NCI-H774 (cell line): ENCODE measurements at regions not wholly inside any gene's neighbourhood (a gene's known extent, or its start where the extent isn't known, plus 50 kb on each side); places are given as distances from the start of the nearest gene placed in this dataset.
A peak's percentile ranks its signal among the peaks of the same experiment; 100 is the strongest.

Experiments
- DNase-seq: peaks from one replicate; lab custom pipeline; 2025; lab: John Stamatoyannopoulos, UW

GRCh38 chr2:18784245-18784644 is 194.9 kb upstream of the NT5C1B start:
- no peak for DNase-seq

GRCh38 chr2:18781541-18782280 is 192.3 kb upstream of the NT5C1B start:
- DNase-seq, result no peak

- DNase-seq, result no peak
These were observed 188.0 kb upstream of the NT5C1B start for GRCh38 chr2:18777250-18777812.

- DNase-seq, result no peak
These were observed 181.8 kb upstream of the NT5C1B start for GRCh38 chr2:18771212-18771611.

GRCh38 chr2:18763338-18763737 is 174.0 kb upstream of the NT5C1B start:
- DNase-seq, result no peak

GRCh38 chr2:18762667-18763066 is 173.3 kb upstream of the NT5C1B start:
- no peak for DNase-seq

- no peak for DNase-seq
These were observed 164.9 kb upstream of the NT5C1B start for GRCh38 chr2:18754286-18754685.

GRCh38 chr2:18753722-18754121 is 164.4 kb upstream of the NT5C1B start:
- no peak for DNase-seq

GRCh38 chr2:18752667-18753422 is 163.5 kb upstream of the NT5C1B start:
- peak; percentile 24 for DNase-seq

GRCh38 chr2:18752022-18752493 is 162.7 kb upstream of the NT5C1B start:
- no peak for DNase-seq

GRCh38 chr2:18750672-18751554 is 161.5 kb upstream of the NT5C1B start:
- no peak for DNase-seq

- peak; percentile 48 for DNase-seq
These were observed 160.7 kb upstream of the NT5C1B start for GRCh38 chr2:18749912-18750526.

GRCh38 chr2:18745431-18746272 is 156.3 kb upstream of the NT5C1B start:
- DNase-seq, result no peak

GRCh38 chr2:18741895-18742732 is 152.7 kb upstream of the NT5C1B start:
- no peak for DNase-seq

- DNase-seq, result no peak
These were observed 151.8 kb upstream of the NT5C1B start for GRCh38 chr2:18741191-18741590.

GRCh38 chr2:18740474-18740881 is 151.1 kb upstream of the NT5C1B start:
- no peak for DNase-seq

- no peak for DNase-seq
These were observed 142.3 kb upstream of the NT5C1B start for GRCh38 chr2:18731666-18732065.

- no peak for DNase-seq
These were observed 135.2 kb upstream of the NT5C1B start for GRCh38 chr2:18724371-18725145.

GRCh38 chr2:18723219-18723618 is 133.8 kb upstream of the NT5C1B start:
- no peak for DNase-seq
